K562 (cell line): ENCODE measurements at regions not wholly inside any gene's neighbourhood (a gene's known extent, or its start where the extent isn't known, plus 50 kb on each side); places are given as distances from the start of the nearest gene placed in this dataset.

Source experiments
- ATF1 ChIP-seq, 2 experiments: fragments of 450-650 bp in 1 of 2; IDR thresholded peaks; 2 replicates each; pipeline ENCODE4 v1.6.1; 2016; ENCODE audit warnings: missing compliant biosample characterization in 1 of 2, missing genetic modification characterization in 1 of 2
- CREB3 ChIP-seq: fragments of 450-650 bp; conservative IDR thresholded peaks from 2 replicates; pipeline ENCODE4 v1.6.1; 2016; ENCODE audit warnings: missing genetic modification characterization, low read depth, mild to moderate bottlenecking, missing compliant biosample characterization, moderate library complexity
- CUX1 ChIP-seq: fragments of 200-800 bp; sonication (Bioruptor generic); IDR thresholded peaks from 2 replicates; pipeline ENCODE4 v1.6.1; 2016; ENCODE audit warnings: missing genetic modification characterization, missing compliant biosample characterization
- FOXJ2 ChIP-seq: fragments of 200-800 bp; sonication (Bioruptor generic); IDR thresholded peaks from 2 replicates; pipeline ENCODE4 v1.6.1; 2016; ENCODE audit warnings: missing genetic modification characterization, missing compliant biosample characterization
- FOXK2 ChIP-seq, 2 experiments: fragments of 450-650 bp; IDR thresholded peaks in 1 of 2; conservative IDR thresholded peaks in 1 of 2; 2 replicates each; pipeline ENCODE4 v1.6.1; 2016; ENCODE audit warnings: low read depth in 2 of 2, mild to moderate bottlenecking in 1 of 2
- HLTF ChIP-seq: fragments of 450-650 bp; IDR thresholded peaks from 2 replicates; pipeline ENCODE4 v1.6.1; 2016
- HNRNPH1 ChIP-seq: fragments of 200-400 bp; formaldehyde crosslinking; optimal IDR thresholded peaks from 2 replicates; pipeline ENCODE3; 2017; ENCODE audit warnings: low read depth, mild to moderate bottlenecking, low read length, moderate library complexity
- KDM2B ChIP-seq: fragments of 250-450 bp; sonication (Bioruptor Pico); IDR thresholded peaks from 2 replicates; pipeline ENCODE4 v1.8.0; 2021; ENCODE audit warnings: mild to moderate bottlenecking, moderate library complexity
- MXI1 ChIP-seq: IDR thresholded peaks from 2 replicates; pipeline ENCODE4 v1.6.1; 2011; ENCODE audit warnings: low read depth, mild to moderate bottlenecking, improper control_type of control experiment, low read length
- RAD21 ChIP-seq, 2 experiments: fragments of 250-450 bp in 1 of 2; fragments of 450-650 bp in 1 of 2; sonication (Bioruptor Pico) in 1 of 2; formaldehyde crosslinking in 1 of 2; IDR thresholded peaks in 1 of 2; conservative IDR thresholded peaks in 1 of 2; 2 replicates each; pipeline versions ENCODE4 v1.4.0 to v1.8.0; 2020 to 2022; ENCODE audit warnings: mild to moderate bottlenecking in 2 of 2, moderate library complexity in 1 of 2
- RBBP5 ChIP-seq: fragments of 200-600 bp; sonication (generic); IDR thresholded peaks from 2 replicates; pipeline ENCODE4 v1.6.1; 2012; ENCODE audit warnings: borderline replicate concordance, mild to moderate bottlenecking, low read length, control low read depth, inconsistent platforms; ENCODE audit not compliant: insufficient read depth, poor library complexity, severe bottlenecking
- RBM14 ChIP-seq: fragments of 200-400 bp; formaldehyde crosslinking; IDR thresholded peaks from 2 replicates; pipeline ENCODE4 v1.6.1; 2018; ENCODE audit warnings: low read depth, mild to moderate bottlenecking, low read length, moderate library complexity, borderline replicate concordance; ENCODE audit not compliant: insufficient read depth
- STAT6 ChIP-seq: sonication (generic); formaldehyde crosslinking; IDR thresholded peaks from 2 replicates; pipeline ENCODE4 v1.8.1; 2023; ENCODE audit warnings: mild to moderate bottlenecking, missing genetic modification reagents
- ZBTB7A ChIP-seq: IDR thresholded peaks from 2 replicates; pipeline ENCODE4 v1.6.1; 2011; ENCODE audit warnings: low read depth, mild to moderate bottlenecking, low read length, moderate library complexity, borderline replicate concordance; ENCODE audit not compliant: control insufficient read depth
- ZFP1 ChIP-seq: fragments of 450-650 bp; formaldehyde crosslinking; IDR thresholded peaks from 2 replicates; pipeline ENCODE4 v1.4.0; 2020; ENCODE audit warnings: mild to moderate bottlenecking, mixed read lengths
- ZFP36 ChIP-seq: fragments of 150-350 bp; IDR thresholded peaks from 2 replicates; pipeline ENCODE4 v1.6.1; 2018; ENCODE audit warnings: low read length, low read depth; ENCODE audit not compliant: partially characterized antibody
- ZNF133 ChIP-seq: fragments of 250-450 bp; sonication (Bioruptor Pico); IDR thresholded peaks from 2 replicates; pipeline ENCODE4 v1.4.0; 2020; ENCODE audit warnings: mild to moderate bottlenecking
- ZNF57 ChIP-seq: fragments of 450-650 bp; formaldehyde crosslinking; IDR thresholded peaks from 2 replicates; pipeline ENCODE4 v1.4.0; 2020; ENCODE audit warnings: mild to moderate bottlenecking, moderate library complexity
- ZNF717 ChIP-seq: fragments of 250-450 bp; sonication (Bioruptor Pico); IDR thresholded peaks from 2 replicates; pipeline ENCODE4 v1.5.0; 2021

GRCh38 chr3:13972679-13973379, 93.0 kb upstream of the WNT7A start (continued):
- TF ChIP-seq CUX1 (CRISPR knock-in tag) (no peak), MXI1 (no peak), HLTF (no peak), STAT6 (CRISPR knock-in tag) (no peak), ZNF717 (CRISPR knock-in tag) (no peak), FOXK2 (conservative IDR thresholded peaks at IDR 0.05 in 1 of 2, IDR thresholded peaks at IDR 0.05 in 1 of 2; ENCODE audit: low read depth in 2 of 2) (no peak), KDM2B (CRISPR knock-in tag) (no peak), ZFP1 (CRISPR knock-in tag) (no peak), CREB3 (tag) (no peak), ZFP36 (no peak), ZBTB7A (no peak), ZNF57 (CRISPR knock-in tag) (no peak), ATF1 (CRISPR knock-in tag; IDR thresholded peaks at IDR 0.05) (no peak), ATF1 (tag; IDR thresholded peaks at IDR 0.05) (no peak), RAD21 (CRISPR knock-in tag; conservative IDR thresholded peaks at IDR 0.05 in 1 of 2, IDR thresholded peaks at IDR 0.05 in 1 of 2) (no peak), FOXJ2 (tag) (no peak), HNRNPH1 (no peak), ZNF133 (CRISPR knock-in tag) (no peak), RBM14 (no peak), RBBP5 (no peak)
